ENCODE measurements at regions not wholly inside any gene's neighbourhood (a gene's known extent, or its start where the extent isn't known, plus 50 kb on each side); places are given as distances from the start of the nearest gene placed in this dataset.
A peak's percentile ranks its signal among the peaks of the same experiment; 100 is the strongest.

- TF ChIP-seq JUND (IDR thresholded peaks at IDR 0.05; ENCODE audit: borderline replicate concordance, low read depth, low read length) (peak; percentile 57; the same call in 1 of the 2 replicates), JUND (tag; IDR thresholded peaks at IDR 0.05; ENCODE audit: borderline replicate concordance, low read depth, low read length) (peak; percentile 74; the same call in 2 of the 3 replicates), FOXK2 (conservative IDR thresholded peaks at IDR 0.05 in 1 of 2, IDR thresholded peaks at IDR 0.05 in 1 of 2; ENCODE audit: low read depth in 2 of 2) (peak; percentile 90 to 94), SMAD2 (IDR thresholded peaks at IDR 0.05; ENCODE audit: low read depth, low read length) (no peak), MNT (conservative IDR thresholded peaks at IDR 0.05) (peak in 1 of 2 experiments; percentile 36; a peak in 1 of 4 replicates), NR1H2 (CRISPR knock-in tag; IDR thresholded peaks at IDR 0.05) (no peak), POU5F1 (IDR thresholded peaks at IDR 0.05; ENCODE audit: borderline replicate concordance, low read depth, low read length, partially characterized antibody) (no peak), SMARCE1 (IDR thresholded peaks at IDR 0.05) (peak; percentile 59; the same call in 1 of the 2 replicates), SOX6 (IDR thresholded peaks at IDR 0.05) (peak; percentile 91), NFE2 (IDR thresholded peaks at IDR 0.05; ENCODE audit: low read depth) (peak; percentile 80), NFATC3 (IDR thresholded peaks at IDR 0.05) (peak; percentile 23; the same call in 1 of the 2 replicates), MLLT1 (IDR thresholded peaks at IDR 0.05) (peak in 1 of 2 experiments; percentile 13; a peak in 1 of 4 replicates), HDAC1 (IDR thresholded peaks at IDR 0.05) (peak in 1 of 2 experiments; percentile 64; a peak in 1 of 4 replicates), MAFF (IDR thresholded peaks at IDR 0.05; ENCODE audit: low read length) (peak; percentile 52; the same call in 1 of the 2 replicates), ARID1B (IDR thresholded peaks at IDR 0.05) (peak; percentile 76), ZNF639 (CRISPR knock-in tag; conservative IDR thresholded peaks at IDR 0.05 in 1 of 2, IDR thresholded peaks at IDR 0.05 in 1 of 2) (peak in 1 of 2 experiments; percentile 48; a peak in 1 of 4 replicates), ATF7 (IDR thresholded peaks at IDR 0.05) (peak; percentile 88), EP400 (IDR thresholded peaks at IDR 0.05) (peak; percentile 56), JUN (IDR thresholded peaks at IDR 0.05; ENCODE audit: borderline replicate concordance, low read depth, low read length) (0 out of 2 replicates have a peak, but pooled peaks have one; percentile 36), JUN (CRISPR knock-in tag; IDR thresholded peaks at IDR 0.05; ENCODE audit: borderline replicate concordance) (no peak), KAT2B (IDR thresholded peaks at IDR 0.05; ENCODE audit: low read depth, low read length) (no peak), ZNF316 (IDR thresholded peaks at IDR 0.05) (peak; percentile 63), ZEB2 (IDR thresholded peaks at IDR 0.05) (peak; percentile 59; the same call in 1 of the 2 replicates), CBX3 (IDR thresholded peaks at IDR 0.05; ENCODE audit: borderline replicate concordance in 1 of 2, low read length in 2 of 2) (0 out of 3 replicates have a peak, but pooled peaks of 1 of the 2 experiments have one; percentile 31), PKNOX1 (IDR thresholded peaks at IDR 0.05) (peak; percentile 55), JUNB (CRISPR knock-in tag; conservative IDR thresholded peaks at IDR 0.05) (no peak)
These were observed 144.6 kb upstream of the RPS23 start (continued) for GRCh38 chr5:82422751-82423181.
